VCaP (cell line): ENCODE measurements at regions not wholly inside any gene's neighbourhood (a gene's known extent, or its start where the extent isn't known, plus 50 kb on each side); places are given as distances from the start of the nearest gene placed in this dataset.

ENCODE experiments used
- H3K27ac ChIP-seq: fragments of 450-650 bp; 2 replicates; pipeline ENCODE4 v1.5.1; 2017
- CTCF ChIP-seq: fragments of 450-650 bp; conservative IDR thresholded peaks from 2 replicates; pipeline ENCODE4 v1.5.1; 2017; ENCODE audit warnings: mild to moderate bottlenecking, moderate library complexity

- no peak for TF ChIP-seq CTCF
- no peak overlapping the region for H3K27ac ChIP-seq
Observed at GRCh38 chr6:153698001-153698400, 341.0 kb upstream of the OPRM1 start.

GRCh38 chr6:153677522-153677921, 361.5 kb upstream of the OPRM1 start:
- H3K27ac ChIP-seq, result no peak overlapping the region
- TF ChIP-seq CTCF, result no peak

- H3K27ac ChIP-seq, result no peak overlapping the region
- no peak for TF ChIP-seq CTCF
Observed at GRCh38 chr6:153673750-153674149, 365.3 kb upstream of the OPRM1 start.

GRCh38 chr6:153673225-153673624, 365.8 kb upstream of the OPRM1 start:
- TF ChIP-seq CTCF, result no peak

GRCh38 chr6:153670403-153671026, 368.5 kb upstream of the OPRM1 start:
- no peak overlapping the region for H3K27ac ChIP-seq
- TF ChIP-seq CTCF, result no peak

More at GRCh38 chr6:153673225-153673624, 365.8 kb upstream of the OPRM1 start:
- H3K27ac ChIP-seq, result no peak overlapping the region

GRCh38 chr6:153668758-153669157, 370.3 kb upstream of the OPRM1 start:
- no peak for TF ChIP-seq CTCF
- H3K27ac ChIP-seq, result no peak overlapping the region

GRCh38 chr6:153662982-153663381, 376.1 kb upstream of the OPRM1 start:
- TF ChIP-seq CTCF, result no peak
- H3K27ac ChIP-seq, result no peak overlapping the region
